Suppressor macrophage (primary cell): ENCODE measurements at regions not wholly inside any gene's neighbourhood (a gene's known extent, or its start where the extent isn't known, plus 50 kb on each side); places are given as distances from the start of the nearest gene placed in this dataset.
A peak's percentile ranks its signal among the peaks of the same experiment; 100 is the strongest.

Experiments used
- DNase-seq, 4 experiments: peaks; one replicate each; pipeline ENCODE4 v3.0.0-alpha.2; 2020 to 2022

GRCh38 chr1:198904321-198904720 lies 265.5 kb downstream of the PTPRC start:
- no peak for DNase-seq

- no peak for DNase-seq
Measured at GRCh38 chr1:198906739-198907422, 268.0 kb downstream of the PTPRC start.

- no peak for DNase-seq
Measured at GRCh38 chr1:198907423-198907746, 268.5 kb downstream of the PTPRC start.

- DNase-seq, result no peak
Measured at GRCh38 chr1:198908995-198909394, 270.2 kb downstream of the PTPRC start.

- no peak for DNase-seq
Measured at GRCh38 chr1:198909973-198910372, 271.1 kb downstream of the PTPRC start.

- DNase-seq, result no peak
Measured at GRCh38 chr1:198910816-198911215, 272.0 kb downstream of the PTPRC start.

GRCh38 chr1:198912046-198912445 lies 273.2 kb downstream of the PTPRC start:
- DNase-seq, result no peak

- DNase-seq, result no peak
Measured at GRCh38 chr1:198913667-198914066, 274.8 kb downstream of the PTPRC start.

- no peak for DNase-seq
Measured at GRCh38 chr1:198915327-198916231, 276.7 kb downstream of the PTPRC start.

- no peak for DNase-seq
Measured at GRCh38 chr1:198917226-198917625, 278.4 kb downstream of the PTPRC start.

- DNase-seq, result peak; percentile 30 to 82 (median 52)
Measured at GRCh38 chr1:198918920-198919319, 280.1 kb downstream of the PTPRC start.

- DNase-seq, result peak in 2 of 4 experiments; percentile 14 to 57
Measured at GRCh38 chr1:198919667-198920398, 281.0 kb downstream of the PTPRC start.

- DNase-seq, result peak; percentile 57 to 96 (median 80)
Measured at GRCh38 chr1:198922638-198923430, 284.0 kb downstream of the PTPRC start.

- peak in 2 of 4 experiments; percentile 51 to 59 for DNase-seq
Measured at GRCh38 chr1:198923993-198924392, 285.2 kb downstream of the PTPRC start.

- peak in 1 of 4 experiments; percentile 47 for DNase-seq
Measured at GRCh38 chr1:198925567-198925966, 286.7 kb downstream of the PTPRC start.

GRCh38 chr1:198927129-198927528 lies 288.3 kb downstream of the PTPRC start:
- DNase-seq, result peak in 1 of 4 experiments; percentile 6

- DNase-seq, result peak in 1 of 4 experiments; percentile 5
Measured at GRCh38 chr1:198929111-198929604, 290.3 kb downstream of the PTPRC start.

- peak; percentile 58 to 86 (median 76) for DNase-seq
Measured at GRCh38 chr1:198929961-198930599, 291.2 kb downstream of the PTPRC start.

GRCh38 chr1:198932351-198932991 lies 293.6 kb downstream of the PTPRC start:
- peak in 3 of 4 experiments; percentile 26 to 32 (median 30) for DNase-seq

- no peak for DNase-seq
Measured at GRCh38 chr1:198933515-198934222, 294.8 kb downstream of the PTPRC start.
